Cardiac muscle cell (in vitro differentiated cells and primary cell): ENCODE measurements at regions not wholly inside any gene's neighbourhood (a gene's known extent, or its start where the extent isn't known, plus 50 kb on each side); places are given as distances from the start of the nearest gene placed in this dataset.

Experiments used
- DNase-seq, 2 donors: peaks; one replicate each; pipeline versions ENCODE4 v3.0.0 to v3.0.0-alpha.2; 2010 to 2017; ENCODE audit warnings: low read depth in 1 of 2, low spot score in 1 of 2
- H3K27ac ChIP-seq: fragments of 200-600 bp; sonication (generic); 2 replicates; pipeline ENCODE4 v1.5.1; 2016
- H3K27me3 ChIP-seq: fragments of 200-600 bp; sonication (generic); 2 replicates; pipeline ENCODE4 v1.6.0; 2016; ENCODE audit warnings: control low read depth
- H3K36me3 ChIP-seq: fragments of 200-600 bp; sonication (generic); 2 replicates; pipeline ENCODE4 v1.5.1; 2016; ENCODE audit warnings: control low read depth
- H3K4me1 ChIP-seq: fragments of 200-600 bp; sonication (generic); 2 replicates; pipeline ENCODE4 v1.8.1; 2017; ENCODE audit warnings: low read depth, mild to moderate bottlenecking, mixed run types
- H3K4me3 ChIP-seq: fragments of 200-600 bp; sonication (generic); 2 replicates; pipeline ENCODE4 v1.5.1; 2016; ENCODE audit warnings: mild to moderate bottlenecking
- H3K9me3 ChIP-seq: fragments of 200-600 bp; sonication (generic); 2 replicates; pipeline ENCODE4 v1.5.1; 2017; ENCODE audit warnings: low read depth, mild to moderate bottlenecking, control low read depth
- TF ChIP-seq, protein P1 (sequence below): IDR thresholded peaks from 2 replicates; pipeline ENCODE4 v1.5.1; 2012; ENCODE audit warnings: low read depth, mild to moderate bottlenecking, low read length

DNA sequence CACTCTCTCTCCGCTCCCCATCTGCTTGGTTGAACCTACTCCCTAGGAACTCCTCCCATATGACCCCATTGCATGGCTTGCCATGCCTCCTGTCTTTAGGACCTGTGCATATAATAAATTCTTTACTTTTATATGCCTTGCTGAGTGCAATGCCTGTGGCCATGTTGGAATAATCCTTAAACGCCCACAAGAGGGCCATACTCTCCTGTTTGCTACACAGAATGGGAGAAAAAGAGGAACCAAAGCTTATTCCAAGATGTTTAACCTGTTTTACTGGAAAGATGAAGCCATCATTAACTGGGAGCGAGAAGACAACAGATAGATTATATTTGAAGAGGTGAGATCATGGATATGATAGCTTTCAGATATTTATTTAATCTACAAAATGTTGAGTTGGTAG is 1097.8 kb downstream of the NAALADL2 start:
- TF ChIP-seq, protein P1, sequence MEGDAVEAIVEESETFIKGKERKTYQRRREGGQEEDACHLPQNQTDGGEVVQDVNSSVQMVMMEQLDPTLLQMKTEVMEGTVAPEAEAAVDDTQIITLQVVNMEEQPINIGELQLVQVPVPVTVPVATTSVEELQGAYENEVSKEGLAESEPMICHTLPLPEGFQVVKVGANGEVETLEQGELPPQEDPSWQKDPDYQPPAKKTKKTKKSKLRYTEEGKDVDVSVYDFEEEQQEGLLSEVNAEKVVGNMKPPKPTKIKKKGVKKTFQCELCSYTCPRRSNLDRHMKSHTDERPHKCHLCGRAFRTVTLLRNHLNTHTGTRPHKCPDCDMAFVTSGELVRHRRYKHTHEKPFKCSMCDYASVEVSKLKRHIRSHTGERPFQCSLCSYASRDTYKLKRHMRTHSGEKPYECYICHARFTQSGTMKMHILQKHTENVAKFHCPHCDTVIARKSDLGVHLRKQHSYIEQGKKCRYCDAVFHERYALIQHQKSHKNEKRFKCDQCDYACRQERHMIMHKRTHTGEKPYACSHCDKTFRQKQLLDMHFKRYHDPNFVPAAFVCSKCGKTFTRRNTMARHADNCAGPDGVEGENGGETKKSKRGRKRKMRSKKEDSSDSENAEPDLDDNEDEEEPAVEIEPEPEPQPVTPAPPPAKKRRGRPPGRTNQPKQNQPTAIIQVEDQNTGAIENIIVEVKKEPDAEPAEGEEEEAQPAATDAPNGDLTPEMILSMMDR = no peak
- H3K4me3 ChIP-seq = no peak overlapping the region
- DNase-seq = peak in 1 of 2 donors; percentile 12

DNA sequence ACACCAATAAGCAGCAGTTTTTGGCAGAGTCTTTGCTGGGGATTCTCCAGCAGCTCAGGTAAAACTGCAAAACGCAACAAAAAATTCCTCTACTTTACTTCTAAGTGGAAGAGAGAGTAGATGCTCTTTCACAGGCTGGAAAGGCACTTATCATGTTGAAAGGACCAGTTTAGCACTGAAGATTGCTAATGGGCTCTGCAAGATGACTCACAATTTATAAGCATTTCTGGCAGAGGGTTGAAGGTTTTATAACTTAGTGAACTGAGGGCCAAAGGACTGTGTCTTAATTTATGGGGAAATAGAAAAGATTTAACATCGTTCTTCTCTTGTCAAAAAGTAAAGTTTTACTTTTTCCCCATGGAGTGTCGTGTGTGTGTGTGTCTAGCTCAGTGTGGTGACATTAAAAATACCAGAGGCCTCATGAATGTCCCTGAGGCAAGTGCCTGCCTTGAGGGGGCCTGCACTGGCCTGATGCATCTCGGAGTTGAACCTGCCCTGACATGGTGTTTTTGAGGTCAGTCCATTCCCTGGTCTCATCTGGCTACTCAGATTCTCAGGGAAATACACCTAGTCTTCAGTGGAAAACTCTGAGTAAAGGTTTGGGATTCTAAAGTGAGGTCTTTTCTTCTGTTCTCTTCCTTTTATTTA is 1092.0 kb downstream of the NAALADL2 start:
- Histone ChIP-seq H3K4me3 (no peak overlapping the region), H3K36me3 (no peaks in the 10 kb centered on the region), H3K27ac (no peak overlapping the region), H3K9me3 (no peaks in the 10 kb centered on the region), H3K27me3 (no peaks in the 10 kb centered on the region), H3K4me1 (no peaks in the 10 kb centered on the region)
- TF ChIP-seq, protein P1 = no peak
- DNase-seq = peak in 1 of 2 donors; percentile 5

More for the DNA sequence above, 1097.8 kb downstream of the NAALADL2 start:
- H3K36me3 ChIP-seq = no peaks in the 10 kb centered on the region
- no peaks in the 10 kb centered on the region for H3K9me3 ChIP-seq
- H3K4me1 ChIP-seq = no peaks in the 10 kb centered on the region
- H3K27me3 ChIP-seq = no peaks in the 10 kb centered on the region
- H3K27ac ChIP-seq = no peak overlapping the region

DNA sequence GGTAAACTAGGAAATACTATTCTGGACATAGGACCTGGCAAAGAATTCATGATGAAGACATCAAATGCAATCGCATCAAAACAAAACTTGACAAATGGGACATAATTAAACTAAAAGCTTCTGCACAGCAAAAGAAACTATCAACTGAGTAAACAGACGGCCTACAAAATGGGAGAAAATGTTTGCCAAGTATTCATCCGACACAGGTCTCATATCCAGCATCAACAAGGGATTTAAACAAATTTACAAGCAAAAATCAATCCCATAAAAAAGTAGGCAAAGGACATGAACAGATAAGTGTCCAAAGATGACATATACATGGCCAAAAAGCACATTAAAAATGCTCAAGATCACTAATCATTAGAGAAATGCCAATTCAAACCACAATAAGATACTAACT is 1088.9 kb downstream of the NAALADL2 start:
- Histone ChIP-seq H3K27me3 (no peaks in the 10 kb centered on the region), H3K36me3 (no peaks in the 10 kb centered on the region), H3K9me3 (no peaks in the 10 kb centered on the region), H3K4me3 (no peak overlapping the region), H3K27ac (no peak overlapping the region), H3K4me1 (no peaks in the 10 kb centered on the region)
- no peak for DNase-seq
- TF ChIP-seq, protein P1 = no peak

DNA sequence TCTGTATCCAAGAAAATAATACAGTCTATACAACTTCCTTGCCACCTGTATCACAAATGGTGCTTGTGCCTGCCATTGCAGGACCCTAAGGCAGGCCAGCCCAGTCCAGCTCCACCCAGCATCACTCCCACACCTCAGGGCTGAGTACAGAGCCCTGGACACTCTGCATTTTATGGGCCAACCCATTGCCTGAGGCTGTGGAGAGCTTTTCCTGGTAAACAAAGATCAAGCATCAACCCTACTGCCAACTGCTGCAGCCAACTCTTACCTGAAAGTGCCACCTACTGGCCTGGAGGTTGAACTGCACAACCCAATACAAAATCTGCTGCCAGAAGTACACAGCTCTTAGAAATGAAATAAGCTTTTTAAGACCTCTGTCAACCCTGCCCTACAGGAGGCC is 1082.2 kb downstream of the NAALADL2 start:
- H3K9me3 ChIP-seq = no peaks in the 10 kb centered on the region
- H3K4me1 ChIP-seq = no peaks in the 10 kb centered on the region
- H3K4me3 ChIP-seq = no peak overlapping the region
- H3K27me3 ChIP-seq = no peaks in the 10 kb centered on the region
- H3K36me3 ChIP-seq = no peaks in the 10 kb centered on the region
- no peak overlapping the region for H3K27ac ChIP-seq
- TF ChIP-seq, protein P1 = peak; percentile 31
- DNase-seq = peak in 1 of 2 donors; percentile 21

DNA sequence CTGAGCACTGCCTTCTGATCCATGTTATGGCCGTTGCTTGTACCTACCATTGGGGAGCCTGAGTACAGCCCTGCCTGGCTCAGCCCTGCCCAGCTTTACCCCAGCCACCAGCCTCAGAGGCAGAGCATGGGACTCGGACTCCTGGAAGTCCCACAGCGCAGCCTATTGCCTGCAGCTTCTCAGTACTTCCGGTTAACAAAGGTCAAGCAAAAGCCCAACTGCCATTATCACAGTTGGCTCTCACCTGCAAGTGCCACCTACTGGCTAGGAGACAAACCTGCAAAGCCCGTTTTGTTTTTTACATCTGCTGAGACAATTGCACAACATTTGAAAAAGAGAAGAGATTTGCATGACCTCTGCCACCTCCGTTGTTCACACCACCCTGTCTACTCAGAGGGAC is 1081.7 kb downstream of the NAALADL2 start:
- H3K4me3 ChIP-seq = no peak overlapping the region

More for the DNA sequence above, 1081.7 kb downstream of the NAALADL2 start:
- H3K4me1 ChIP-seq = no peaks in the 10 kb centered on the region
- H3K36me3 ChIP-seq = no peaks in the 10 kb centered on the region
- H3K9me3 ChIP-seq = no peaks in the 10 kb centered on the region
- DNase-seq = no peak
- H3K27me3 ChIP-seq = no peaks in the 10 kb centered on the region
- H3K27ac ChIP-seq = no peak overlapping the region
- TF ChIP-seq, protein P1 = no peak
